ENCODE measurements at regions not wholly inside any gene's neighbourhood (a gene's known extent, or its start where the extent isn't known, plus 50 kb on each side); places are given as distances from the start of the nearest gene placed in this dataset.

DNA sequence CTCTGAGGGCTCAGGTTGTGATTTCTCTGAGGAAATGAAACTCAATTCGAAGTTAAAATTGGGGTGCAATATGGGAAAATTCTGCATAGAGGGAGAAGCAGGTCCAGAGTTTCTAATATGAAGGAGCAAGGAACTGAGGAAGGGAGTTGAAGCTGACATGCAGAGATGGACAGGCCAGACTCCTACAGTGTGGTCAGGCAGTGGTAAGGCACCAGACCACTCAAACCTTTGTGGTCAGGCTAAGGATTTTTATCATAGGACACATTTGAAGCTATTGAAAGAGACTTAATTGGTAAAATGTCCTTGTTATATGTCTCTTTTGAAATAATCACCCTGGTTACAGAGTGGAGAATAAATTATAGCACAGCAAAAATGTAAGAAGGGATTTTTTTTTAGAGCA is 1074.8 kb upstream of the CDH2 start:
- Histone ChIP-seq H3K9me3 (no peaks in the 10 kb centered on the region), H3K4me3 (no peak overlapping the region), H3K27me3 (no peaks in the 10 kb centered on the region), H3K4me1 (no peaks in the 10 kb centered on the region), H3K27ac (no peak overlapping the region), H3K36me3 (no peaks in the 10 kb centered on the region)
- WGBS, 2 donors (ENCODE audit: low coverage in 1 of 2), result 64 to 67% methylated on average over 1 of the region's 1 CpG
- ATAC-seq, result no peak
- TF ChIP-seq EP300 (IDR thresholded peaks at IDR 0.05) (no peak), POLR2AphosphoS5 (IDR thresholded peaks at IDR 0.05) (no peak), POLR2A (IDR thresholded peaks at IDR 0.05) (no peak)
- TF ChIP-seq, protein P1, sequence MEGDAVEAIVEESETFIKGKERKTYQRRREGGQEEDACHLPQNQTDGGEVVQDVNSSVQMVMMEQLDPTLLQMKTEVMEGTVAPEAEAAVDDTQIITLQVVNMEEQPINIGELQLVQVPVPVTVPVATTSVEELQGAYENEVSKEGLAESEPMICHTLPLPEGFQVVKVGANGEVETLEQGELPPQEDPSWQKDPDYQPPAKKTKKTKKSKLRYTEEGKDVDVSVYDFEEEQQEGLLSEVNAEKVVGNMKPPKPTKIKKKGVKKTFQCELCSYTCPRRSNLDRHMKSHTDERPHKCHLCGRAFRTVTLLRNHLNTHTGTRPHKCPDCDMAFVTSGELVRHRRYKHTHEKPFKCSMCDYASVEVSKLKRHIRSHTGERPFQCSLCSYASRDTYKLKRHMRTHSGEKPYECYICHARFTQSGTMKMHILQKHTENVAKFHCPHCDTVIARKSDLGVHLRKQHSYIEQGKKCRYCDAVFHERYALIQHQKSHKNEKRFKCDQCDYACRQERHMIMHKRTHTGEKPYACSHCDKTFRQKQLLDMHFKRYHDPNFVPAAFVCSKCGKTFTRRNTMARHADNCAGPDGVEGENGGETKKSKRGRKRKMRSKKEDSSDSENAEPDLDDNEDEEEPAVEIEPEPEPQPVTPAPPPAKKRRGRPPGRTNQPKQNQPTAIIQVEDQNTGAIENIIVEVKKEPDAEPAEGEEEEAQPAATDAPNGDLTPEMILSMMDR (IDR thresholded peaks at IDR 0.05), result no peak

DNA sequence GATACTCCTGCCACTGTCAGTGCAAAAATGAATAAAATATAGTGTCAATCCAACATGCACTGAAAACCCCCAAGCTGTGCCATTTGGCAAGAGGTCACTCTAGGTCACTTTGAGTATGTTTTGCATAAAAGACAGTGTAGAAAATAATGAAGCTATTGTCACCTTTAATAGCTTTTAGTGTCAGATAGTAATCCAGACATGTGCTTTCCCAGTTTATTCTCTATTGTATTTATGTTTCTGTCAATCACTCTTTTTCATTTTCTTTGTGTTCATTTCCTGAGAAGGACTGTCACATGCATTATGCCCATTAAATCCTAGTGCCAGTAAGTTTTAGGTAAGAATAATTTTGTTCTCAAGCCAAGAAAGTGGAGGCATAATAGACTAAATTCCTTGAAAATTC is 1073.9 kb upstream of the CDH2 start:
- Histone ChIP-seq H3K27me3 (no peaks in the 10 kb centered on the region), H3K9me3 (no peaks in the 10 kb centered on the region), H3K27ac (no peak overlapping the region), H3K4me1 (no peaks in the 10 kb centered on the region), H3K4me3 (no peak overlapping the region), H3K36me3 (no peaks in the 10 kb centered on the region)
- no peak for TF ChIP-seq EP300 (IDR thresholded peaks at IDR 0.05)
- no peak for TF ChIP-seq POLR2A (IDR thresholded peaks at IDR 0.05)
- TF ChIP-seq, protein P1 (IDR thresholded peaks at IDR 0.05), result no peak
- TF ChIP-seq POLR2AphosphoS5 (IDR thresholded peaks at IDR 0.05), result no peak
- ATAC-seq, result no peak

DNA sequence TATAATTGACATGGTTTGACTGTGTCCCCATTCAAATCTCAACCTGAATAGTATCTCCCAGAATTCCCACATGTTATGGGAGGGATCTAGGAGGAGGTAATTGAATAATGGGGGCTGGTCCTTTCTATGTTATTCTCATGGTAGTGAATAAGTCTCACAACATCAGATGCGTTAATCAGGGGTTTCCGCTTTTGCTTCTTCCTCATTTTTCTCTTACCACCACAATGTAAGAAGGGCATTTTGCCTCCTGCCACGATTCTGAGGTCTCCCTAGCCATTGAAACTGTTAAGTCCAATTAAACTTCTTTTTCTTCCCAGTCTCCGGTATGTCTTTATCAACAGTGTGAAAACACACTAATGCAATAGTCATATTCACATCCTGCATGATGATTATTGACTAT is 1073.3 kb upstream of the CDH2 start:
- H3K36me3 ChIP-seq, result no peaks in the 10 kb centered on the region
- no peak for TF ChIP-seq POLR2AphosphoS5 (IDR thresholded peaks at IDR 0.05)
- no peak for TF ChIP-seq POLR2A (IDR thresholded peaks at IDR 0.05)
- TF ChIP-seq, protein P1 (IDR thresholded peaks at IDR 0.05), result no peak
- no peak for TF ChIP-seq EP300 (IDR thresholded peaks at IDR 0.05)
- H3K27me3 ChIP-seq, result no peaks in the 10 kb centered on the region
- ATAC-seq, result no peak
- H3K4me3 ChIP-seq, result no peak overlapping the region
- WGBS, 2 donors (ENCODE audit: low coverage in 1 of 2), result 70 to 76% methylated on average over 2 to 4 of the region's 4 CpGs
- no peaks in the 10 kb centered on the region for H3K4me1 ChIP-seq
- H3K27ac ChIP-seq, result no peak overlapping the region
- no peaks in the 10 kb centered on the region for H3K9me3 ChIP-seq

DNA sequence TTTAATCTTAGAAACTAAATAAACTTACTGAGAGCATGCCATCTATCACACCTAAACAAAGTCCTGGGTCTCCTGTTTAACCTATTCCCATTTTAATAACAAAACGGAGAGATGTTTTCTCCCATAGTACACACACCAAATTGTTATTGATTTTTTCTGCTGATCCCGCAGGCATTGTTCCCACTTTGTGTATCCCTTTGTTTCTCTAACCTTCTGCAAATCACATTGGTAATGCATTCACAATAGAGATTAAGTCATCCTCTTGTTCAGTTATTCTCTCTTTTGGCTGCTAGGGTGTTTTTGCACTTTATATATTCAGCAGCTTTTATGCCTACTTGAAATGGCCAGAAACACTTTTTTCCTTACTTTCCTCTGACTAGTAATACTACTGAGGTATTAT is 1071.9 kb upstream of the CDH2 start:
- Histone ChIP-seq H3K27ac (no peak overlapping the region), H3K4me1 (no peaks in the 10 kb centered on the region), H3K36me3 (no peaks in the 10 kb centered on the region), H3K4me3 (no peak overlapping the region), H3K27me3 (no peaks in the 10 kb centered on the region), H3K9me3 (no peaks in the 10 kb centered on the region)
- 17 to 52% methylated on average over 2 of the region's 2 CpGs for WGBS, 2 donors (ENCODE audit: low coverage in 1 of 2)
- TF ChIP-seq POLR2AphosphoS5 (IDR thresholded peaks at IDR 0.05) (no peak), POLR2A (IDR thresholded peaks at IDR 0.05) (no peak), EP300 (IDR thresholded peaks at IDR 0.05) (no peak)
- TF ChIP-seq, protein P1 (IDR thresholded peaks at IDR 0.05), result no peak
- ATAC-seq, result no peak

DNA sequence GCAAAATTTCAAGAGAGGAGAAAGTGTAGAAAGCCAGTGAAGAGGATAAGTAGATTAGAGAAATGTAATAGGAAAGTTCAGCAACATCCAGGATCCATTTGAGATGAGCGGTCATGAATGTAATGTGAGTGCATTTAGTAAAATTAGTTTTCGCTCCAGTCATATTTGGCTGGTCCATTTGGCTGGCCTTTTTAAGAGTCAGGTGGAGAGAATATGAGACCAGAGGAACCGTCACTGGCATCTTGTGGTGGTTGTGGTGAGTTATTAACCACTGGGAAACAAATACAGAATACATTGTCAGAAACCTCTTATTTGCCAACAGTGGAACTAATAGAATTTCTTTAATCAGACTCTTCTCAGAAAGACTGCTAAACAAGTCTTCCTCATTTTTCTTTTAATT is 1064.3 kb upstream of the CDH2 start:
- no peaks in the 10 kb centered on the region for H3K9me3 ChIP-seq
- ATAC-seq, result no peak
- H3K27me3 ChIP-seq, result no peaks in the 10 kb centered on the region
- no peaks in the 10 kb centered on the region for H3K36me3 ChIP-seq
- WGBS, 2 donors (ENCODE audit: low coverage in 1 of 2), result 80 to 94% methylated on average over 2 to 3 of the region's 3 CpGs
- H3K4me1 ChIP-seq, result no peaks in the 10 kb centered on the region
- no peak overlapping the region for H3K4me3 ChIP-seq
- H3K27ac ChIP-seq, result no peak overlapping the region
- TF ChIP-seq POLR2A (IDR thresholded peaks at IDR 0.05), result no peak
- TF ChIP-seq EP300 (IDR thresholded peaks at IDR 0.05), result no peak
- TF ChIP-seq POLR2AphosphoS5 (IDR thresholded peaks at IDR 0.05), result no peak
- TF ChIP-seq, protein P1 (IDR thresholded peaks at IDR 0.05), result no peak
